ENCODE measurements at regions not wholly inside any gene's neighbourhood (a gene's known extent, or its start where the extent isn't known, plus 50 kb on each side); places are given as distances from the start of the nearest gene placed in this dataset.
"Not testable (repeated sequence)": the region's sequence is repeated elsewhere in the genome, so short reads cannot be mapped to it uniquely, and the experiment has no call there.

DNA sequence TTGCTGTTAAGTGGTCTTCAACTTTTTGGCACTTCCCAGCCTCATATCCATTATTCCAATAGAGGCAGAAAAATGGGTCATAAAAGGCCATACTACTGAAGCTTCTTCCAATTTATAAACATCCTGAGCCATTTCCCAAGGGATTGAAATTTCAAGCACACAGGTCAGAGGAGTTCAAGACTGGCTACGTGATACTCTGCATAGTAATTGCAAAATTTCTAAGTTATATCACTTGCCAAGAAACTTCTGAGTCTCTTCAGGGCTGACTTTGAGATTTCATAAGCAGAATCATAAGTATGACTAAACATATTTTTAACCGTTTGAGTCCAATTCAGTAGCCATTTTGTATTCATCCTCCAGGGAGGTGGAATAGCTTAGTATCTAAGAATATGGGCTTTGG is 75.6 kb upstream of the RXFP1 start:
- no peak for ATAC-seq

DNA sequence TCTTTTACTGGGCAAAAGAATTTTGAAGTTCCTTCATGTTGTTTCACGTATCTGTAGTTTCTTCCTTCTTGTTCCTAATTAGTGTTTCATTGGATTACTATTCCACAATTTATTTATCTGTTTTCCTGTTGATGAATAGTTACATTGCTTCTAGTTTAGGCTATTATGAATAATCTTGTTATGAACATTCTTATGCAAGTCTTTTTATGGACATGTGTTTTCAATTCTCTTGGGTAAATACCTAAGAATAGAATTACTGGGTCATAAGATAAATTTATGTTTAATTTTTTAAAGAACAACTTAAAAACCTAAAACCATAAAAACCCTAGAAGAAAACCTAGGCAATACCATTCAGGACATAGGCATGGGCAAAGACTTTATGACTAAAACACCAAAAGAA is 70.9 kb upstream of the RXFP1 start:
- ATAC-seq = no peak

More for the DNA sequence above, 75.6 kb upstream of the RXFP1 start:
- Mint-ChIP-seq H3K9me3 (no peaks in the 10 kb centered on the region), H3K4me1 (no peaks in the 10 kb centered on the region), H3K27me3 (no peaks in the 10 kb centered on the region), H3K4me3 (no peak overlapping the region), H3K27ac (no peak overlapping the region)
- no peak for DNase-seq

GRCh38 chr4:158452116-158452515 is 69.6 kb upstream of the RXFP1 start:
- H3K4me3 Mint-ChIP-seq, H3K27me3 Mint-ChIP-seq, H3K27ac Mint-ChIP-seq, ATAC-seq, DNase-seq, H3K4me1 Mint-ChIP-seq: not testable (repeated sequence)
- H3K9me3 Mint-ChIP-seq = peaks cover 0 to 29% of the 10 kb centered on the region in 2 donors

More for the DNA sequence above, 70.9 kb upstream of the RXFP1 start:
- H3K27me3 Mint-ChIP-seq = no peaks in the 10 kb centered on the region
- no peak overlapping the region for H3K4me3 Mint-ChIP-seq
- no peaks in the 10 kb centered on the region for H3K4me1 Mint-ChIP-seq
- H3K27ac Mint-ChIP-seq = no peak overlapping the region
- peaks cover 0 to 19% of the 10 kb centered on the region in 2 donors for H3K9me3 Mint-ChIP-seq
- DNase-seq = no peak

GRCh38 chr4:158458271-158458895 is 63.3 kb upstream of the RXFP1 start:
- Mint-ChIP-seq H3K4me3 (no peak overlapping the region), H3K9me3 (peaks cover 0 to 23% of the 10 kb centered on the region in 2 donors), H3K27me3 (no peaks in the 10 kb centered on the region), H3K27ac (peak overlapping the region in 1 of 2 donors; percentile 64), H3K4me1 (no peaks in the 10 kb centered on the region)
- no peak for DNase-seq
- ATAC-seq = no peak

- no peak overlapping the region for H3K27ac Mint-ChIP-seq
Observed at GRCh38 chr4:158459085-158459820, 62.4 kb upstream of the RXFP1 start.

DNA sequence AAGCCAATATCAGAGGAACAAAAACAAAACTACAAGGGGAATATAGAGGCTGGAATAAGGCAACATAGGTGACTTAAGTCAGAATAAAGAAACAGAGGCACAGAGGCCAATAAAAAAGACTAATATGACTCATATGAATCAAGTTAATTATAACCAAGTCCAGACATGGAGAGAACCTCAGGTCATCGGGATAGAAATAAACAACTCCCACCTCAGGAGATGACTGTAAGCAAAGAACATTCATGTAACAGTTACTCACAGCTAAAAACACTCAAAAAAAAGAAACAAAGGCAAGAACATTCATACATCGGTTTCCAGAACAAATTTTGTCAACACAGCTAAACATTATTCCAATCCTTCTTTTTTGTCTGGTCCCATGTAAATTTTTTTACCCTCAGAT is 60.3 kb upstream of the RXFP1 start:
- peaks cover 0 to 4% of the 10 kb centered on the region in 2 donors for H3K9me3 Mint-ChIP-seq
- no peaks in the 10 kb centered on the region for H3K4me1 Mint-ChIP-seq
- no peak for DNase-seq
- H3K27ac Mint-ChIP-seq = no peak overlapping the region
- ATAC-seq = no peak
- no peaks in the 10 kb centered on the region for H3K27me3 Mint-ChIP-seq
- H3K4me3 Mint-ChIP-seq = no peak overlapping the region

More at GRCh38 chr4:158459085-158459820, 62.4 kb upstream of the RXFP1 start:
- DNase-seq = no peak
- Mint-ChIP-seq H3K27me3 (no peaks in the 10 kb centered on the region), H3K9me3 (peaks cover 0 to 21% of the 10 kb centered on the region in 2 donors), H3K4me1 (no peaks in the 10 kb centered on the region), H3K4me3 (no peak overlapping the region)
- ATAC-seq = no peak

- ATAC-seq = no peak
- H3K27ac Mint-ChIP-seq = no peak overlapping the region
- no peaks in the 10 kb centered on the region for H3K9me3 Mint-ChIP-seq
- H3K27me3 Mint-ChIP-seq = no peaks in the 10 kb centered on the region
- no peaks in the 10 kb centered on the region for H3K4me1 Mint-ChIP-seq
- H3K4me3 Mint-ChIP-seq = no peak overlapping the region
- DNase-seq = no peak
Observed at GRCh38 chr4:158462611-158463010, 59.1 kb upstream of the RXFP1 start.
